GM23338 (cell line): ENCODE measurements at regions not wholly inside any gene's neighbourhood (a gene's known extent, or its start where the extent isn't known, plus 50 kb on each side); places are given as distances from the start of the nearest gene placed in this dataset.

ENCODE experiments used
- ATAC-seq: fragments of 200-7000 bp; cut with Tn5 transposase; 3 replicates; pipeline ENCODE4 v1.9.1; 2020
- DNase-seq: peaks from one replicate; pipeline ENCODE4 v3.0.0-alpha.2; 2015; ENCODE audit warnings: low spot score
- H2AFZ ChIP-seq: fragments of 200-600 bp; sonication (generic); 2 replicates; pipeline ENCODE4 v1.8.0; 2016; ENCODE audit warnings: antibody characterized with exemption, mild to moderate bottlenecking, moderate library complexity
- H3F3A ChIP-seq: fragments of 200-600 bp; sonication (generic); replicated peaks from 2 replicates; pipeline ENCODE4 v1.8.0; 2017; ENCODE audit warnings: antibody characterized with exemption, mixed run types, low read depth
- H3K27ac ChIP-seq: fragments of 200-600 bp; sonication (generic); 2 replicates; pipeline ENCODE4 v1.6.1; 2016; ENCODE audit warnings: low read depth
- H3K27me3 ChIP-seq: fragments of 200-600 bp; sonication (generic); 2 replicates; pipeline ENCODE4 v1.8.0; 2016; ENCODE audit warnings: mild to moderate bottlenecking, mixed run types, moderate library complexity; ENCODE audit not compliant: insufficient read depth
- H3K36me3 ChIP-seq: fragments of 200-600 bp; sonication (generic); 2 replicates; pipeline ENCODE4 v1.8.0; 2016; ENCODE audit warnings: mild to moderate bottlenecking; ENCODE audit not compliant: insufficient read depth
- H3K4me1 ChIP-seq: fragments of 200-600 bp; sonication (generic); 2 replicates; pipeline ENCODE4 v1.8.0; 2016; ENCODE audit warnings: mild to moderate bottlenecking, moderate library complexity; ENCODE audit not compliant: insufficient read depth
- H3K4me2 ChIP-seq: fragments of 200-600 bp; sonication (generic); 2 replicates; pipeline ENCODE4 v1.7.1; 2017; ENCODE audit warnings: mixed run types
- H3K4me3 ChIP-seq: fragments of 200-600 bp; sonication (generic); 2 replicates; pipeline ENCODE4 v1.6.1; 2016; ENCODE audit warnings: mixed run types
- H3K79me2 ChIP-seq: fragments of 200-600 bp; sonication (generic); replicated peaks from 2 replicates; pipeline ENCODE4 v1.8.0; 2017; ENCODE audit warnings: mild to moderate bottlenecking; ENCODE audit not compliant: insufficient read depth
- H3K9me2 ChIP-seq: fragments of 200-600 bp; sonication (generic); 2 replicates; pipeline ENCODE4 v1.8.0; 2017; ENCODE audit not compliant: insufficient read depth
- H4K20me1 ChIP-seq: fragments of 200-600 bp; sonication (generic); replicated peaks from 2 replicates; pipeline ENCODE4 v1.8.0; 2017; ENCODE audit warnings: mild to moderate bottlenecking; ENCODE audit not compliant: insufficient read depth
- H3K27ac Mint-ChIP-seq: 2 replicates; pipeline ENCODE4 v1.8.0; 2020; ENCODE audit warnings: inconsistent platforms, mild to moderate bottlenecking, moderate library complexity, mixed read lengths
- H3K27me3 Mint-ChIP-seq: 3 replicates; pipeline ENCODE4 v1.8.0; 2022; ENCODE audit warnings: low read depth, mild to moderate bottlenecking, moderate library complexity, mixed read lengths, inconsistent platforms; ENCODE audit not compliant: insufficient read depth, poor library complexity
- H3K36me3 Mint-ChIP-seq: 3 replicates; pipeline ENCODE4 v1.8.0; 2021; ENCODE audit warnings: low read depth, mild to moderate bottlenecking, inconsistent platforms, moderate library complexity, mixed read lengths
- H3K4me1 Mint-ChIP-seq: 3 replicates; pipeline ENCODE4 v1.8.0; 2020; ENCODE audit warnings: mild to moderate bottlenecking, inconsistent platforms, mixed read lengths
- H3K4me3 Mint-ChIP-seq: 3 replicates; pipeline ENCODE4 v1.8.0; 2021; ENCODE audit warnings: moderate library complexity, mild to moderate bottlenecking, inconsistent platforms, mixed read lengths
- H3K9me3 Mint-ChIP-seq: 3 replicates; pipeline ENCODE4 v1.8.0; 2020; ENCODE audit warnings: moderate library complexity, mild to moderate bottlenecking, inconsistent platforms, mixed read lengths
- CREB1 ChIP-seq: fragments of 250-450 bp; sonication (Bioruptor Pico); IDR thresholded peaks from 2 replicates; pipeline ENCODE4 v1.5.0; 2020; ENCODE audit warnings: low read depth, mild to moderate bottlenecking, moderate library complexity
- CTCF ChIP-seq, 2 experiments: fragments of 200-600 bp in 1 of 2; sonication (generic) in 1 of 2; conservative IDR thresholded peaks; 2 replicates each; pipeline versions ENCODE4 v1.5.1 to v1.6.1; 2016 to 2017; ENCODE audit warnings: antibody characterized with exemption in 2 of 2, low read depth in 2 of 2, mild to moderate bottlenecking in 2 of 2, moderate library complexity in 1 of 2
- ETS1 ChIP-seq: IDR thresholded peaks from 2 replicates; pipeline ENCODE4 v1.6.1; 2016; ENCODE audit warnings: antibody characterized with exemption
- EZH2 ChIP-seq: fragments of 200-600 bp; sonication (generic); IDR thresholded peaks from one replicate; pipeline ENCODE4 v1.8.0; 2017; ENCODE audit warnings: antibody characterized with exemption, mild to moderate bottlenecking, low read depth; ENCODE audit not compliant: unreplicated experiment
- EZH2phosphoT487 ChIP-seq: fragments of 200-600 bp; sonication (generic); IDR thresholded peaks from one replicate; pipeline ENCODE4 v1.8.1; 2018; ENCODE audit warnings: antibody characterized with exemption; ENCODE audit not compliant: unreplicated experiment
- JUNB ChIP-seq: IDR thresholded peaks from one replicate; pipeline ENCODE4 v1.6.1; 2016; ENCODE audit warnings: antibody characterized with exemption; ENCODE audit not compliant: unreplicated experiment
- NANOG ChIP-seq: IDR thresholded peaks from 2 replicates; pipeline ENCODE4 v1.6.1; 2016; ENCODE audit warnings: antibody characterized with exemption, borderline replicate concordance
- POLR2AphosphoS5 ChIP-seq: IDR thresholded peaks from 2 replicates; pipeline ENCODE4 v1.6.1; 2016; ENCODE audit warnings: antibody characterized with exemption, low read depth
- REST ChIP-seq: IDR thresholded peaks from one replicate; pipeline ENCODE4 v1.6.1; 2018; ENCODE audit warnings: antibody characterized with exemption; ENCODE audit not compliant: unreplicated experiment
- STAT1 ChIP-seq: IDR thresholded peaks from one replicate; pipeline ENCODE4 v1.6.1; 2016; ENCODE audit warnings: antibody characterized with exemption; ENCODE audit not compliant: unreplicated experiment
- ZNF114 ChIP-seq: fragments of 250-450 bp; sonication (Bioruptor Pico); IDR thresholded peaks from 2 replicates; pipeline ENCODE4 v1.5.0; 2020; ENCODE audit warnings: mild to moderate bottlenecking, moderate library complexity
- ZNF331 ChIP-seq: fragments of 250-450 bp; sonication (Bioruptor Pico); IDR thresholded peaks from 2 replicates; pipeline ENCODE4 v1.5.0; 2020; ENCODE audit warnings: low read depth, mild to moderate bottlenecking, moderate library complexity
- TF ChIP-seq, protein P1 (sequence below): fragments of 250-450 bp; sonication (Bioruptor Pico); IDR thresholded peaks from 2 replicates; pipeline ENCODE4 v1.5.0; 2020; ENCODE audit warnings: mild to moderate bottlenecking, moderate library complexity

DNA sequence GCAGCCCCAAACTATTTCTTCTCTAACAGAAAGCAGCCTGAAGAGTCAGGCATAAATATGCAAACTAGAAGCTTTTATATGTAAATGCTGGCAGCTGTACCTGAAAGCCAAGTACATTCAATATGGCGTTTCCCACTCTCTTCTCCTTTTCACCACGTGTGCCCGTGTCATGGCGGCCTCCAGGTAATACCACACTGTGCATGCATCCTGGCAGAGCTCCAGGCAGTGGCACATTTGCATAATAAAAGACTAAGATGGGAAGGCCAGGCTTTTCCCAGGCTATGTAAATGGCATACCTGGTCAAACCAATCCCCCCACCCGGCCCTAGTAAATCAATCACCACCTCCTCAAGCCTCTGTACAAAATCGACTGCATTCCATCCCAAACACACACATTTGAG, 120.6 kb downstream of the MMUT start:
- Mint-ChIP-seq H3K4me3 (no peak overlapping the region), H3K27ac (peak overlapping the region; percentile 98), H3K27me3 (peaks cover 7% of the 10 kb centered on the region), H3K4me1 (peaks cover 28% of the 10 kb centered on the region), H3K9me3 (peaks cover 37% of the 10 kb centered on the region), H3K36me3 (peaks cover 43% of the 10 kb centered on the region)
- TF ChIP-seq ETS1 (no peak), CREB1 (peak; percentile 67), CTCF (conservative IDR thresholded peaks at IDR 0.05; ENCODE audit: low read depth in 2 of 2) (no peak), EZH2 (no peak), JUNB (no peak), POLR2AphosphoS5 (no peak), NANOG (peak; percentile 39; the same call in 1 of the 2 replicates), REST (no peak), ZNF114 (CRISPR knock-in tag) (peak; percentile 86; the same call in 1 of the 2 replicates), STAT1 (no peak), ZNF331 (0 out of 2 replicates have a peak, but pooled peaks have one; percentile 39), EZH2phosphoT487 (no peak)
- TF ChIP-seq, protein P1, sequence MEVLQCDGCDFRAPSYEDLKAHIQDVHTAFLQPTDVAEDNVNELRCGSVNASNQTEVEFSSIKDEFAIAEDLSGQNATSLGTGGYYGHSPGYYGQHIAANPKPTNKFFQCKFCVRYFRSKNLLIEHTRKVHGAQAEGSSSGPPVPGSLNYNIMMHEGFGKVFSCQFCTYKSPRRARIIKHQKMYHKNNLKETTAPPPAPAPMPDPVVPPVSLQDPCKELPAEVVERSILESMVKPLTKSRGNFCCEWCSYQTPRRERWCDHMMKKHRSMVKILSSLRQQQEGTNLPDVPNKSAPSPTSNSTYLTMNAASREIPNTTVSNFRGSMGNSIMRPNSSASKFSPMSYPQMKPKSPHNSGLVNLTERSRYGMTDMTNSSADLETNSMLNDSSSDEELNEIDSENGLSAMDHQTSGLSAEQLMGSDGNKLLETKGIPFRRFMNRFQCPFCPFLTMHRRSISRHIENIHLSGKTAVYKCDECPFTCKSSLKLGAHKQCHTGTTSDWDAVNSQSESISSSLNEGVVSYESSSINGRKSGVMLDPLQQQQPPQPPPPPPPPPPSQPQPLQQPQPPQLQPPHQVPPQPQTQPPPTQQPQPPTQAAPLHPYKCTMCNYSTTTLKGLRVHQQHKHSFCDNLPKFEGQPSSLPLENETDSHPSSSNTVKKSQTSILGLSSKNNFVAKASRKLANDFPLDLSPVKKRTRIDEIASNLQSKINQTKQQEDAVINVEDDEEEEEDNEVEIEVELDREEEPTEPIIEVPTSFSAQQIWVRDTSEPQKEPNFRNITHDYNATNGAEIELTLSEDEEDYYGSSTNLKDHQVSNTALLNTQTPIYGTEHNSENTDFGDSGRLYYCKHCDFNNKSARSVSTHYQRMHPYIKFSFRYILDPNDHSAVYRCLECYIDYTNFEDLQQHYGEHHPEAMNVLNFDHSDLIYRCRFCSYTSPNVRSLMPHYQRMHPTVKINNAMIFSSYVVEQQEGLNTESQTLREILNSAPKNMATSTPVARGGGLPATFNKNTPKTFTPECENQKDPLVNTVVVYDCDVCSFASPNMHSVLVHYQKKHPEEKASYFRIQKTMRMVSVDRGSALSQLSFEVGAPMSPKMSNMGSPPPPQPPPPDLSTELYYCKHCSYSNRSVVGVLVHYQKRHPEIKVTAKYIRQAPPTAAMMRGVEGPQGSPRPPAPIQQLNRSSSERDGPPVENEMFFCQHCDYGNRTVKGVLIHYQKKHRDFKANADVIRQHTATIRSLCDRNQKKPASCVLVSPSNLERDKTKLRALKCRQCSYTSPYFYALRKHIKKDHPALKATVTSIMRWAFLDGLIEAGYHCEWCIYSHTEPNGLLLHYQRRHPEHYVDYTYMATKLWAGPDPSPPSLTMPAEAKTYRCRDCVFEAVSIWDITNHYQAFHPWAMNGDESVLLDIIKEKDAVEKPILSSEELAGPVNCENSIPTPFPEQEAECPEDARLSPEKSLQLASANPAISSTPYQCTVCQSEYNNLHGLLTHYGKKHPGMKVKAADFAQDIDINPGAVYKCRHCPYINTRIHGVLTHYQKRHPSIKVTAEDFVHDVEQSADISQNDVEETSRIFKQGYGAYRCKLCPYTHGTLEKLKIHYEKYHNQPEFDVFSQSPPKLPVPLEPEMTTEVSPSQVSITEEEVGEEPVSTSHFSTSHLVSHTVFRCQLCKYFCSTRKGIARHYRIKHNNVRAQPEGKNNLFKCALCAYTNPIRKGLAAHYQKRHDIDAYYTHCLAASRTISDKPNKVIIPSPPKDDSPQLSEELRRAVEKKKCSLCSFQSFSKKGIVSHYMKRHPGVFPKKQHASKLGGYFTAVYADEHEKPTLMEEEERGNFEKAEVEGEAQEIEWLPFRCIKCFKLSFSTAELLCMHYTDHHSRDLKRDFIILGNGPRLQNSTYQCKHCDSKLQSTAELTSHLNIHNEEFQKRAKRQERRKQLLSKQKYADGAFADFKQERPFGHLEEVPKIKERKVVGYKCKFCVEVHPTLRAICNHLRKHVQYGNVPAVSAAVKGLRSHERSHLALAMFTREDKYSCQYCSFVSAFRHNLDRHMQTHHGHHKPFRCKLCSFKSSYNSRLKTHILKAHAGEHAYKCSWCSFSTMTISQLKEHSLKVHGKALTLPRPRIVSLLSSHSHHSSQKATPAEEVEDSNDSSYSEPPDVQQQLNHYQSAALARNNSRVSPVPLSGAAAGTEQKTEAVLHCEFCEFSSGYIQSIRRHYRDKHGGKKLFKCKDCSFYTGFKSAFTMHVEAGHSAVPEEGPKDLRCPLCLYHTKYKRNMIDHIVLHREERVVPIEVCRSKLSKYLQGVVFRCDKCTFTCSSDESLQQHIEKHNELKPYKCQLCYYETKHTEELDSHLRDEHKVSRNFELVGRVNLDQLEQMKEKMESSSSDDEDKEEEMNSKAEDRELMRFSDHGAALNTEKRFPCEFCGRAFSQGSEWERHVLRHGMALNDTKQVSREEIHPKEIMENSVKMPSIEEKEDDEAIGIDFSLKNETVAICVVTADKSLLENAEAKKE (CRISPR knock-in tag), result peak; percentile 71; the same call in 1 of the 2 replicates
- peak; percentile 99 for ATAC-seq
- H4K20me1 ChIP-seq, result no peaks in the 10 kb centered on the region
- no peaks in the 10 kb centered on the region for H3K27me3 ChIP-seq
- no peaks in the 10 kb centered on the region for H3F3A ChIP-seq
- no peaks in the 10 kb centered on the region; the same call in 1 of the 2 replicates for H3K36me3 ChIP-seq
- peaks cover 12% of the 10 kb centered on the region; the same call in 1 of the 2 replicates for H3K4me1 ChIP-seq
- H3K4me3 ChIP-seq, result no peak overlapping the region
- H3K79me2 ChIP-seq, result no peaks in the 10 kb centered on the region
- H3K27ac ChIP-seq, result peak overlapping the region; percentile 91
- no peak overlapping the region for H2AFZ ChIP-seq
- H3K9me2 ChIP-seq, result peaks cover 7% of the 10 kb centered on the region; the same call in 1 of the 2 replicates
- DNase-seq, result peak; percentile 97
- no peak overlapping the region for H3K4me2 ChIP-seq
